ENCODE measurements at regions not wholly inside any gene's neighbourhood (a gene's known extent, or its start where the extent isn't known, plus 50 kb on each side); places are given as distances from the start of the nearest gene placed in this dataset.

GRCh38 chr7:156167987-156168386 is 355.7 kb upstream of the SHH start:
- Histone ChIP-seq H3K9me2 (replicated peaks; ENCODE audit: control insufficient read depth, low read length) (no peaks in the 10 kb centered on the region), H3K36me3 (ENCODE audit: control insufficient read depth, low read length) (no peaks in the 10 kb centered on the region), H3F3A (ENCODE audit: control insufficient read depth, insufficient read depth) (no peaks in the 10 kb centered on the region), H3K4me1 (ENCODE audit: control insufficient read depth, low read length) (no peaks in the 10 kb centered on the region), H3K4me3 (ENCODE audit: low read length) (no peak overlapping the region), H3K27ac (ENCODE audit: low read depth, low read length) (no peak overlapping the region), H3K27me3 (ENCODE audit: control insufficient read depth, low read length) (no peaks in the 10 kb centered on the region), H3K79me2 (ENCODE audit: control insufficient read depth, low read length) (no peaks in the 10 kb centered on the region), H4K20me1 (ENCODE audit: control insufficient read depth, insufficient read depth, low read depth, low read length) (no peaks in the 10 kb centered on the region), H3K9me3 (ENCODE audit: control insufficient read depth, insufficient read depth, low read length) (no peaks in the 10 kb centered on the region), H3K4me2 (ENCODE audit: low read length) (no peak overlapping the region)
- TF ChIP-seq CTCF (IDR thresholded peaks at IDR 0.05; ENCODE audit: low read depth, low read length, poor library complexity, severe bottlenecking) (no peak), EZH2phosphoT487 (IDR thresholded peaks at IDR 0.05; ENCODE audit: borderline replicate concordance, low read length) (no peak)

- no peaks in the 10 kb centered on the region for H3K9me2 ChIP-seq (replicated peaks; ENCODE audit: control insufficient read depth, low read length)
- H3K9me3 ChIP-seq (ENCODE audit: control insufficient read depth, insufficient read depth, low read length), result no peaks in the 10 kb centered on the region
- no peaks in the 10 kb centered on the region for H3K27me3 ChIP-seq (ENCODE audit: control insufficient read depth, low read length)
- no peaks in the 10 kb centered on the region for H3K79me2 ChIP-seq (ENCODE audit: control insufficient read depth, low read length)
- TF ChIP-seq EZH2phosphoT487 (IDR thresholded peaks at IDR 0.05; ENCODE audit: borderline replicate concordance, low read length) (no peak), CTCF (IDR thresholded peaks at IDR 0.05; ENCODE audit: low read depth, low read length, poor library complexity, severe bottlenecking) (no peak)
- no peaks in the 10 kb centered on the region for H3K36me3 ChIP-seq (ENCODE audit: control insufficient read depth, low read length)
- H3K4me1 ChIP-seq (ENCODE audit: control insufficient read depth, low read length), result no peaks in the 10 kb centered on the region
- no peaks in the 10 kb centered on the region for H4K20me1 ChIP-seq (ENCODE audit: control insufficient read depth, insufficient read depth, low read depth, low read length)
- no peak overlapping the region for H3K4me3 ChIP-seq (ENCODE audit: low read length)
- H3K27ac ChIP-seq (ENCODE audit: low read depth, low read length), result no peak overlapping the region
- H3F3A ChIP-seq (ENCODE audit: control insufficient read depth, insufficient read depth), result no peaks in the 10 kb centered on the region
- no peak overlapping the region for H3K4me2 ChIP-seq (ENCODE audit: low read length)
Measured at GRCh38 chr7:156167417-156167807, 355.1 kb upstream of the SHH start.

GRCh38 chr7:156166692-156167416 is 354.6 kb upstream of the SHH start:
- Histone ChIP-seq H3K9me3 (ENCODE audit: control insufficient read depth, insufficient read depth, low read length) (no peaks in the 10 kb centered on the region), H4K20me1 (ENCODE audit: control insufficient read depth, insufficient read depth, low read depth, low read length) (no peaks in the 10 kb centered on the region), H3K4me2 (ENCODE audit: low read length) (no peak overlapping the region), H3K36me3 (ENCODE audit: control insufficient read depth, low read length) (no peaks in the 10 kb centered on the region), H3K4me1 (ENCODE audit: control insufficient read depth, low read length) (no peaks in the 10 kb centered on the region), H3K27me3 (ENCODE audit: control insufficient read depth, low read length) (no peaks in the 10 kb centered on the region), H3K4me3 (ENCODE audit: low read length) (no peak overlapping the region), H3K27ac (ENCODE audit: low read depth, low read length) (no peak overlapping the region), H3F3A (ENCODE audit: control insufficient read depth, insufficient read depth) (no peaks in the 10 kb centered on the region), H3K9me2 (replicated peaks; ENCODE audit: control insufficient read depth, low read length) (no peaks in the 10 kb centered on the region), H3K79me2 (ENCODE audit: control insufficient read depth, low read length) (no peaks in the 10 kb centered on the region)
- no peak for TF ChIP-seq EZH2phosphoT487 (IDR thresholded peaks at IDR 0.05; ENCODE audit: borderline replicate concordance, low read length)

GRCh38 chr7:156163747-156164146 is 351.5 kb upstream of the SHH start:
- Histone ChIP-seq H3K79me2 (ENCODE audit: control insufficient read depth, low read length) (no peaks in the 10 kb centered on the region), H3K36me3 (ENCODE audit: control insufficient read depth, low read length) (no peaks in the 10 kb centered on the region), H4K20me1 (ENCODE audit: control insufficient read depth, insufficient read depth, low read depth, low read length) (no peaks in the 10 kb centered on the region), H3K4me1 (ENCODE audit: control insufficient read depth, low read length) (no peaks in the 10 kb centered on the region), H3K27ac (ENCODE audit: low read depth, low read length) (no peak overlapping the region), H3F3A (ENCODE audit: control insufficient read depth, insufficient read depth) (no peaks in the 10 kb centered on the region), H3K4me2 (ENCODE audit: low read length) (no peak overlapping the region), H3K27me3 (ENCODE audit: control insufficient read depth, low read length) (no peaks in the 10 kb centered on the region), H3K9me3 (ENCODE audit: control insufficient read depth, insufficient read depth, low read length) (no peaks in the 10 kb centered on the region), H3K9me2 (replicated peaks; ENCODE audit: control insufficient read depth, low read length) (no peaks in the 10 kb centered on the region), H3K4me3 (ENCODE audit: low read length) (no peak overlapping the region)
- TF ChIP-seq CTCF (IDR thresholded peaks at IDR 0.05; ENCODE audit: low read depth, low read length, poor library complexity, severe bottlenecking) (no peak), EZH2phosphoT487 (IDR thresholded peaks at IDR 0.05; ENCODE audit: borderline replicate concordance, low read length) (no peak)

Data from DOHH2 (cell line).